Loucy (cell line): ENCODE measurements at regions not wholly inside any gene's neighbourhood (a gene's known extent, or its start where the extent isn't known, plus 50 kb on each side); places are given as distances from the start of the nearest gene placed in this dataset.

ENCODE experiments used
- H2AFZ ChIP-seq: fragments of 200-600 bp; sonication (generic); 2 replicates; pipeline ENCODE4 v1.6.0; 2016; ENCODE audit warnings: antibody characterized with exemption, mild to moderate bottlenecking, low read length, moderate library complexity
- H3F3A ChIP-seq: fragments of 200-600 bp; 2 replicates; pipeline ENCODE4 v1.6.0; 2016; ENCODE audit warnings: antibody characterized with exemption, low read depth, mild to moderate bottlenecking
- H3K27me3 ChIP-seq: fragments of 200-600 bp; sonication (generic); 2 replicates; pipeline ENCODE4 v1.6.1; 2014; ENCODE audit warnings: low read length, mild to moderate bottlenecking; ENCODE audit not compliant: insufficient read depth, poor library complexity, severe bottlenecking
- H3K36me3 ChIP-seq: fragments of 200-600 bp; sonication (generic); 2 replicates; pipeline ENCODE4 v1.6.1; 2016; ENCODE audit warnings: low read length; ENCODE audit not compliant: insufficient read depth
- H3K4me1 ChIP-seq: fragments of 200-600 bp; sonication (generic); 2 replicates; pipeline ENCODE4 v1.5.1; 2014; ENCODE audit warnings: low read length, mild to moderate bottlenecking; ENCODE audit not compliant: insufficient read depth, poor library complexity, severe bottlenecking
- H3K4me2 ChIP-seq: fragments of 200-600 bp; sonication (generic); 2 replicates; pipeline ENCODE4 v1.6.0; 2014; ENCODE audit warnings: antibody characterized with exemption, low read length, low read depth, mild to moderate bottlenecking; ENCODE audit not compliant: poor library complexity, severe bottlenecking
- H3K4me3 ChIP-seq: fragments of 200-600 bp; sonication (generic); 2 replicates; pipeline ENCODE4 v1.5.1; 2014; ENCODE audit warnings: low read length, mild to moderate bottlenecking, mixed read lengths; ENCODE audit not compliant: poor library complexity, severe bottlenecking
- H3K79me2 ChIP-seq: fragments of 200-600 bp; sonication (generic); 2 replicates; pipeline ENCODE4 v1.6.1; 2014; ENCODE audit warnings: low read length; ENCODE audit not compliant: insufficient read depth
- H3K9ac ChIP-seq: fragments of 200-600 bp; sonication (generic); 2 replicates; pipeline ENCODE4 v1.6.0; 2014; ENCODE audit warnings: mild to moderate bottlenecking, low read depth, low read length, moderate library complexity; ENCODE audit not compliant: poor library complexity, severe bottlenecking
- H3K9me2 ChIP-seq: fragments of 200-600 bp; sonication (generic); replicated peaks from 2 replicates; pipeline ENCODE4 v1.6.1; 2016; ENCODE audit warnings: low read depth, low read length, mixed read lengths
- H3K9me3 ChIP-seq: fragments of 200-600 bp; sonication (generic); 2 replicates; pipeline ENCODE4 v1.6.1; 2014; ENCODE audit warnings: mild to moderate bottlenecking, antibody characterized with exemption, low read length, low read depth; ENCODE audit not compliant: insufficient read depth
- H4K20me1 ChIP-seq: fragments of 200-600 bp; sonication (generic); 2 replicates; pipeline ENCODE4 v1.6.0; 2014; ENCODE audit warnings: antibody characterized with exemption, low read length, mild to moderate bottlenecking; ENCODE audit not compliant: insufficient read depth, poor library complexity, severe bottlenecking
- EZH2phosphoT487 ChIP-seq: fragments of 200-600 bp; IDR thresholded peaks from 2 replicates; pipeline ENCODE4 v1.6.1; 2018; ENCODE audit warnings: antibody characterized with exemption, mild to moderate bottlenecking, moderate library complexity, borderline replicate concordance
- TF ChIP-seq, protein P1 (sequence below): fragments of 200-600 bp; sonication (generic); conservative IDR thresholded peaks from 2 replicates; pipeline ENCODE4 v1.5.1; 2014; ENCODE audit warnings: mild to moderate bottlenecking, antibody characterized with exemption, low read length

GRCh38 chr3:82607391-82607790 lies 845.9 kb upstream of the GBE1 start:
- H3K4me2 ChIP-seq, result no peak overlapping the region
- H3K27me3 ChIP-seq, result no peaks in the 10 kb centered on the region
- H3K4me1 ChIP-seq, result no peaks in the 10 kb centered on the region
- no peak overlapping the region for H3K9ac ChIP-seq
- no peak overlapping the region for H3K4me3 ChIP-seq
- H3K79me2 ChIP-seq, result no peaks in the 10 kb centered on the region
- no peaks in the 10 kb centered on the region for H4K20me1 ChIP-seq
- no peaks in the 10 kb centered on the region for H3K36me3 ChIP-seq
- H3K9me2 ChIP-seq, result no peaks in the 10 kb centered on the region
- H2AFZ ChIP-seq, result no peak overlapping the region
- H3K9me3 ChIP-seq, result no peaks in the 10 kb centered on the region
- H3F3A ChIP-seq, result no peaks in the 10 kb centered on the region
- TF ChIP-seq EZH2phosphoT487, result no peak
- TF ChIP-seq, protein P1, sequence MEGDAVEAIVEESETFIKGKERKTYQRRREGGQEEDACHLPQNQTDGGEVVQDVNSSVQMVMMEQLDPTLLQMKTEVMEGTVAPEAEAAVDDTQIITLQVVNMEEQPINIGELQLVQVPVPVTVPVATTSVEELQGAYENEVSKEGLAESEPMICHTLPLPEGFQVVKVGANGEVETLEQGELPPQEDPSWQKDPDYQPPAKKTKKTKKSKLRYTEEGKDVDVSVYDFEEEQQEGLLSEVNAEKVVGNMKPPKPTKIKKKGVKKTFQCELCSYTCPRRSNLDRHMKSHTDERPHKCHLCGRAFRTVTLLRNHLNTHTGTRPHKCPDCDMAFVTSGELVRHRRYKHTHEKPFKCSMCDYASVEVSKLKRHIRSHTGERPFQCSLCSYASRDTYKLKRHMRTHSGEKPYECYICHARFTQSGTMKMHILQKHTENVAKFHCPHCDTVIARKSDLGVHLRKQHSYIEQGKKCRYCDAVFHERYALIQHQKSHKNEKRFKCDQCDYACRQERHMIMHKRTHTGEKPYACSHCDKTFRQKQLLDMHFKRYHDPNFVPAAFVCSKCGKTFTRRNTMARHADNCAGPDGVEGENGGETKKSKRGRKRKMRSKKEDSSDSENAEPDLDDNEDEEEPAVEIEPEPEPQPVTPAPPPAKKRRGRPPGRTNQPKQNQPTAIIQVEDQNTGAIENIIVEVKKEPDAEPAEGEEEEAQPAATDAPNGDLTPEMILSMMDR, result no peak

DNA sequence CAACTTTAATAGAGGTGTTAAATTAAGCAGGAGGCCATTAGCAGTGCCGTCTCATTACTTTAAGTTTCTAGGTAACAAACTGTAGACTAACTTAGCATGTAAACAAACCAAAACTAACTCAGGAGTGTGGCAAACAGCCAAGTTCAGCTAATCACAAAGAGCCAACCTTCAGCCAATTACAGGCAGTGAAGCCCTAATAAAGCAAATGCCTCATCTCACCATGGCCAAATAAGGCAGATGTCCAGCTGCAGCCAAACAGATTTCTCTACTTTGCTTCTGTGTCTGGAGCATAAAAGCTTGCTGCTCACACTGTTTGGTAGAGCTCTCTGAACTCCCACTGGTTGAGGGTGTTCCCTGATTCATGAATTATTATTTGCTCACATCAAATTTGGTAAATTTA lies 835.4 kb upstream of the GBE1 start:
- TF ChIP-seq, protein P1, result no peak
- TF ChIP-seq EZH2phosphoT487, result no peak
- Histone ChIP-seq H3K9ac (no peak overlapping the region), H4K20me1 (no peaks in the 10 kb centered on the region), H3K79me2 (no peaks in the 10 kb centered on the region), H3K4me2 (no peak overlapping the region), H2AFZ (no peak overlapping the region), H3K9me3 (no peaks in the 10 kb centered on the region; the same call in 1 of the 2 replicates), H3F3A (no peaks in the 10 kb centered on the region), H3K4me3 (no peak overlapping the region), H3K27me3 (no peaks in the 10 kb centered on the region), H3K9me2 (no peaks in the 10 kb centered on the region), H3K4me1 (peaks cover 10% of the 10 kb centered on the region), H3K36me3 (no peaks in the 10 kb centered on the region)

GRCh38 chr3:82595530-82595929 lies 834.1 kb upstream of the GBE1 start:
- H3K79me2 ChIP-seq, result no peaks in the 10 kb centered on the region
- H3K27me3 ChIP-seq, result no peaks in the 10 kb centered on the region
- H2AFZ ChIP-seq, result no peak overlapping the region
- no peaks in the 10 kb centered on the region for H3K9me2 ChIP-seq
- TF ChIP-seq, protein P1, result no peak
- no peak for TF ChIP-seq EZH2phosphoT487
- H3K4me3 ChIP-seq, result no peak overlapping the region
- H3F3A ChIP-seq, result no peaks in the 10 kb centered on the region
- no peaks in the 10 kb centered on the region; the same call in 1 of the 2 replicates for H3K9me3 ChIP-seq
- H3K36me3 ChIP-seq, result no peaks in the 10 kb centered on the region
- H3K9ac ChIP-seq, result no peak overlapping the region
- no peak overlapping the region for H3K4me2 ChIP-seq
- no peaks in the 10 kb centered on the region for H4K20me1 ChIP-seq
- H3K4me1 ChIP-seq, result peaks cover 10% of the 10 kb centered on the region
